GM23338 (cell line): ENCODE measurements at regions not wholly inside any gene's neighbourhood (a gene's known extent, or its start where the extent isn't known, plus 50 kb on each side); places are given as distances from the start of the nearest gene placed in this dataset.

Experiments
- ATAC-seq: fragments of 200-7000 bp; cut with Tn5 transposase; 3 replicates; pipeline ENCODE4 v1.9.1; 2020
- DNase-seq: peaks from one replicate; pipeline ENCODE4 v3.0.0-alpha.2; 2015; ENCODE audit warnings: low spot score
- H2AFZ ChIP-seq: fragments of 200-600 bp; sonication (generic); 2 replicates; pipeline ENCODE4 v1.8.0; 2016; ENCODE audit warnings: antibody characterized with exemption, mild to moderate bottlenecking, moderate library complexity
- H3F3A ChIP-seq: fragments of 200-600 bp; sonication (generic); replicated peaks from 2 replicates; pipeline ENCODE4 v1.8.0; 2017; ENCODE audit warnings: antibody characterized with exemption, mixed run types, low read depth
- H3K27ac ChIP-seq: fragments of 200-600 bp; sonication (generic); 2 replicates; pipeline ENCODE4 v1.6.1; 2016; ENCODE audit warnings: low read depth
- H3K27me3 ChIP-seq: fragments of 200-600 bp; sonication (generic); 2 replicates; pipeline ENCODE4 v1.8.0; 2016; ENCODE audit warnings: mild to moderate bottlenecking, mixed run types, moderate library complexity; ENCODE audit not compliant: insufficient read depth
- H3K36me3 ChIP-seq: fragments of 200-600 bp; sonication (generic); 2 replicates; pipeline ENCODE4 v1.8.0; 2016; ENCODE audit warnings: mild to moderate bottlenecking; ENCODE audit not compliant: insufficient read depth
- H3K4me1 ChIP-seq: fragments of 200-600 bp; sonication (generic); 2 replicates; pipeline ENCODE4 v1.8.0; 2016; ENCODE audit warnings: mild to moderate bottlenecking, moderate library complexity; ENCODE audit not compliant: insufficient read depth
- H3K4me2 ChIP-seq: fragments of 200-600 bp; sonication (generic); 2 replicates; pipeline ENCODE4 v1.7.1; 2017; ENCODE audit warnings: mixed run types
- H3K4me3 ChIP-seq: fragments of 200-600 bp; sonication (generic); 2 replicates; pipeline ENCODE4 v1.6.1; 2016; ENCODE audit warnings: mixed run types
- H3K79me2 ChIP-seq: fragments of 200-600 bp; sonication (generic); replicated peaks from 2 replicates; pipeline ENCODE4 v1.8.0; 2017; ENCODE audit warnings: mild to moderate bottlenecking; ENCODE audit not compliant: insufficient read depth
- H3K9me2 ChIP-seq: fragments of 200-600 bp; sonication (generic); 2 replicates; pipeline ENCODE4 v1.8.0; 2017; ENCODE audit not compliant: insufficient read depth
- H4K20me1 ChIP-seq: fragments of 200-600 bp; sonication (generic); replicated peaks from 2 replicates; pipeline ENCODE4 v1.8.0; 2017; ENCODE audit warnings: mild to moderate bottlenecking; ENCODE audit not compliant: insufficient read depth
- H3K27ac Mint-ChIP-seq: 2 replicates; pipeline ENCODE4 v1.8.0; 2020; ENCODE audit warnings: inconsistent platforms, mild to moderate bottlenecking, moderate library complexity, mixed read lengths
- H3K27me3 Mint-ChIP-seq: 3 replicates; pipeline ENCODE4 v1.8.0; 2022; ENCODE audit warnings: low read depth, mild to moderate bottlenecking, moderate library complexity, mixed read lengths, inconsistent platforms; ENCODE audit not compliant: insufficient read depth, poor library complexity
- H3K36me3 Mint-ChIP-seq: 3 replicates; pipeline ENCODE4 v1.8.0; 2021; ENCODE audit warnings: low read depth, mild to moderate bottlenecking, inconsistent platforms, moderate library complexity, mixed read lengths
- H3K4me1 Mint-ChIP-seq: 3 replicates; pipeline ENCODE4 v1.8.0; 2020; ENCODE audit warnings: mild to moderate bottlenecking, inconsistent platforms, mixed read lengths
- H3K4me3 Mint-ChIP-seq: 3 replicates; pipeline ENCODE4 v1.8.0; 2021; ENCODE audit warnings: moderate library complexity, mild to moderate bottlenecking, inconsistent platforms, mixed read lengths
- H3K9me3 Mint-ChIP-seq: 3 replicates; pipeline ENCODE4 v1.8.0; 2020; ENCODE audit warnings: moderate library complexity, mild to moderate bottlenecking, inconsistent platforms, mixed read lengths
- CREB1 ChIP-seq: fragments of 250-450 bp; sonication (Bioruptor Pico); IDR thresholded peaks from 2 replicates; pipeline ENCODE4 v1.5.0; 2020; ENCODE audit warnings: low read depth, mild to moderate bottlenecking, moderate library complexity
- EZH2 ChIP-seq: fragments of 200-600 bp; sonication (generic); IDR thresholded peaks from one replicate; pipeline ENCODE4 v1.8.0; 2017; ENCODE audit warnings: antibody characterized with exemption, mild to moderate bottlenecking, low read depth; ENCODE audit not compliant: unreplicated experiment
- EZH2phosphoT487 ChIP-seq: fragments of 200-600 bp; sonication (generic); IDR thresholded peaks from one replicate; pipeline ENCODE4 v1.8.1; 2018; ENCODE audit warnings: antibody characterized with exemption; ENCODE audit not compliant: unreplicated experiment
- JUNB ChIP-seq: IDR thresholded peaks from one replicate; pipeline ENCODE4 v1.6.1; 2016; ENCODE audit warnings: antibody characterized with exemption; ENCODE audit not compliant: unreplicated experiment
- NANOG ChIP-seq: IDR thresholded peaks from 2 replicates; pipeline ENCODE4 v1.6.1; 2016; ENCODE audit warnings: antibody characterized with exemption, borderline replicate concordance
- POLR2AphosphoS5 ChIP-seq: IDR thresholded peaks from 2 replicates; pipeline ENCODE4 v1.6.1; 2016; ENCODE audit warnings: antibody characterized with exemption, low read depth
- STAT1 ChIP-seq: IDR thresholded peaks from one replicate; pipeline ENCODE4 v1.6.1; 2016; ENCODE audit warnings: antibody characterized with exemption; ENCODE audit not compliant: unreplicated experiment
- ZNF114 ChIP-seq: fragments of 250-450 bp; sonication (Bioruptor Pico); IDR thresholded peaks from 2 replicates; pipeline ENCODE4 v1.5.0; 2020; ENCODE audit warnings: mild to moderate bottlenecking, moderate library complexity
- TF ChIP-seq, protein P1 (sequence below): IDR thresholded peaks from 2 replicates; pipeline ENCODE4 v1.6.1; 2016; ENCODE audit warnings: antibody characterized with exemption
- TF ChIP-seq, protein P2 (sequence below): fragments of 250-450 bp; sonication (Bioruptor Pico); IDR thresholded peaks from 2 replicates; pipeline ENCODE4 v1.5.0; 2020; ENCODE audit warnings: mild to moderate bottlenecking, moderate library complexity

- Histone ChIP-seq H3K36me3 (no peaks in the 10 kb centered on the region; the same call in 1 of the 2 replicates), H3K4me2 (no peak overlapping the region), H4K20me1 (no peaks in the 10 kb centered on the region), H3F3A (no peaks in the 10 kb centered on the region), H3K27ac (no peak overlapping the region), H3K9me2 (peaks cover 6% of the 10 kb centered on the region; the same call in 1 of the 2 replicates), H3K79me2 (no peaks in the 10 kb centered on the region), H3K4me1 (peaks cover 8% of the 10 kb centered on the region; the same call in 1 of the 2 replicates), H3K27me3 (no peaks in the 10 kb centered on the region), H3K4me3 (no peak overlapping the region), H2AFZ (no peak overlapping the region)
- TF ChIP-seq, protein P1, sequence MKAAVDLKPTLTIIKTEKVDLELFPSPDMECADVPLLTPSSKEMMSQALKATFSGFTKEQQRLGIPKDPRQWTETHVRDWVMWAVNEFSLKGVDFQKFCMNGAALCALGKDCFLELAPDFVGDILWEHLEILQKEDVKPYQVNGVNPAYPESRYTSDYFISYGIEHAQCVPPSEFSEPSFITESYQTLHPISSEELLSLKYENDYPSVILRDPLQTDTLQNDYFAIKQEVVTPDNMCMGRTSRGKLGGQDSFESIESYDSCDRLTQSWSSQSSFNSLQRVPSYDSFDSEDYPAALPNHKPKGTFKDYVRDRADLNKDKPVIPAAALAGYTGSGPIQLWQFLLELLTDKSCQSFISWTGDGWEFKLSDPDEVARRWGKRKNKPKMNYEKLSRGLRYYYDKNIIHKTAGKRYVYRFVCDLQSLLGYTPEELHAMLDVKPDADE: no peak
- Mint-ChIP-seq H3K4me1 (peaks cover 9% of the 10 kb centered on the region; the same call in 2 of the 3 replicates), H3K27me3 (peaks cover 2% of the 10 kb centered on the region), H3K36me3 (no peaks in the 10 kb centered on the region), H3K27ac (no peak overlapping the region), H3K9me3 (no peaks in the 10 kb centered on the region), H3K4me3 (no peak overlapping the region)
- DNase-seq: no peak
- ATAC-seq: no peak
Observed at GRCh38 chr9:107208121-107208520, 75.0 kb upstream of the RAD23B start.

DNA sequence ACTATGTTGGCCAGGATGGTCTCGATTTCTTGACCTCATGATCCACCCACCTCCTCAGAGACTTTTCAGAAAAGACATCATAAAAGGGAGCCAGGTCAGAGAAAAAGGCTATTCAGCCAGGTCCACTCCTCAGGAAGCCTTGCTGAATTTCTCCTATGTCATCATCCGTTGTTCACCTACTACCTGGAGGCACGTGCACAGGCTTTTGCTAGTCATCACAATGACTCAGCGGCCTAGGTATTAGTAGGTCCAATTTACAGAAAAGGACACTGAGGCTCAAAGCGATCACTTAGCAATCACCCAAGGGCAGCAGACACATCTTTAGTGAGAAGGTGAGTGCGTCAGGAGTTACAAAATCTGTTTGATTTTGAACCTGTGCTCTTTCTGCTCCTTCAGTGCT lies 72.3 kb upstream of the RAD23B start:
- Histone ChIP-seq H3K4me3 (no peak overlapping the region), H4K20me1 (no peaks in the 10 kb centered on the region), H3F3A (no peaks in the 10 kb centered on the region), H3K27ac (no peak overlapping the region), H3K9me2 (peaks cover 8% of the 10 kb centered on the region; the same call in 1 of the 2 replicates), H3K36me3 (no peaks in the 10 kb centered on the region), H3K79me2 (no peaks in the 10 kb centered on the region), H3K4me1 (peaks cover 10% of the 10 kb centered on the region; the same call in 1 of the 2 replicates), H2AFZ (peak overlapping the region; percentile 52), H3K4me2 (no peak overlapping the region), H3K27me3 (no peaks in the 10 kb centered on the region)
- H3K36me3 Mint-ChIP-seq: no peaks in the 10 kb centered on the region
- no peak for TF ChIP-seq JUNB
- TF ChIP-seq, protein P2, sequence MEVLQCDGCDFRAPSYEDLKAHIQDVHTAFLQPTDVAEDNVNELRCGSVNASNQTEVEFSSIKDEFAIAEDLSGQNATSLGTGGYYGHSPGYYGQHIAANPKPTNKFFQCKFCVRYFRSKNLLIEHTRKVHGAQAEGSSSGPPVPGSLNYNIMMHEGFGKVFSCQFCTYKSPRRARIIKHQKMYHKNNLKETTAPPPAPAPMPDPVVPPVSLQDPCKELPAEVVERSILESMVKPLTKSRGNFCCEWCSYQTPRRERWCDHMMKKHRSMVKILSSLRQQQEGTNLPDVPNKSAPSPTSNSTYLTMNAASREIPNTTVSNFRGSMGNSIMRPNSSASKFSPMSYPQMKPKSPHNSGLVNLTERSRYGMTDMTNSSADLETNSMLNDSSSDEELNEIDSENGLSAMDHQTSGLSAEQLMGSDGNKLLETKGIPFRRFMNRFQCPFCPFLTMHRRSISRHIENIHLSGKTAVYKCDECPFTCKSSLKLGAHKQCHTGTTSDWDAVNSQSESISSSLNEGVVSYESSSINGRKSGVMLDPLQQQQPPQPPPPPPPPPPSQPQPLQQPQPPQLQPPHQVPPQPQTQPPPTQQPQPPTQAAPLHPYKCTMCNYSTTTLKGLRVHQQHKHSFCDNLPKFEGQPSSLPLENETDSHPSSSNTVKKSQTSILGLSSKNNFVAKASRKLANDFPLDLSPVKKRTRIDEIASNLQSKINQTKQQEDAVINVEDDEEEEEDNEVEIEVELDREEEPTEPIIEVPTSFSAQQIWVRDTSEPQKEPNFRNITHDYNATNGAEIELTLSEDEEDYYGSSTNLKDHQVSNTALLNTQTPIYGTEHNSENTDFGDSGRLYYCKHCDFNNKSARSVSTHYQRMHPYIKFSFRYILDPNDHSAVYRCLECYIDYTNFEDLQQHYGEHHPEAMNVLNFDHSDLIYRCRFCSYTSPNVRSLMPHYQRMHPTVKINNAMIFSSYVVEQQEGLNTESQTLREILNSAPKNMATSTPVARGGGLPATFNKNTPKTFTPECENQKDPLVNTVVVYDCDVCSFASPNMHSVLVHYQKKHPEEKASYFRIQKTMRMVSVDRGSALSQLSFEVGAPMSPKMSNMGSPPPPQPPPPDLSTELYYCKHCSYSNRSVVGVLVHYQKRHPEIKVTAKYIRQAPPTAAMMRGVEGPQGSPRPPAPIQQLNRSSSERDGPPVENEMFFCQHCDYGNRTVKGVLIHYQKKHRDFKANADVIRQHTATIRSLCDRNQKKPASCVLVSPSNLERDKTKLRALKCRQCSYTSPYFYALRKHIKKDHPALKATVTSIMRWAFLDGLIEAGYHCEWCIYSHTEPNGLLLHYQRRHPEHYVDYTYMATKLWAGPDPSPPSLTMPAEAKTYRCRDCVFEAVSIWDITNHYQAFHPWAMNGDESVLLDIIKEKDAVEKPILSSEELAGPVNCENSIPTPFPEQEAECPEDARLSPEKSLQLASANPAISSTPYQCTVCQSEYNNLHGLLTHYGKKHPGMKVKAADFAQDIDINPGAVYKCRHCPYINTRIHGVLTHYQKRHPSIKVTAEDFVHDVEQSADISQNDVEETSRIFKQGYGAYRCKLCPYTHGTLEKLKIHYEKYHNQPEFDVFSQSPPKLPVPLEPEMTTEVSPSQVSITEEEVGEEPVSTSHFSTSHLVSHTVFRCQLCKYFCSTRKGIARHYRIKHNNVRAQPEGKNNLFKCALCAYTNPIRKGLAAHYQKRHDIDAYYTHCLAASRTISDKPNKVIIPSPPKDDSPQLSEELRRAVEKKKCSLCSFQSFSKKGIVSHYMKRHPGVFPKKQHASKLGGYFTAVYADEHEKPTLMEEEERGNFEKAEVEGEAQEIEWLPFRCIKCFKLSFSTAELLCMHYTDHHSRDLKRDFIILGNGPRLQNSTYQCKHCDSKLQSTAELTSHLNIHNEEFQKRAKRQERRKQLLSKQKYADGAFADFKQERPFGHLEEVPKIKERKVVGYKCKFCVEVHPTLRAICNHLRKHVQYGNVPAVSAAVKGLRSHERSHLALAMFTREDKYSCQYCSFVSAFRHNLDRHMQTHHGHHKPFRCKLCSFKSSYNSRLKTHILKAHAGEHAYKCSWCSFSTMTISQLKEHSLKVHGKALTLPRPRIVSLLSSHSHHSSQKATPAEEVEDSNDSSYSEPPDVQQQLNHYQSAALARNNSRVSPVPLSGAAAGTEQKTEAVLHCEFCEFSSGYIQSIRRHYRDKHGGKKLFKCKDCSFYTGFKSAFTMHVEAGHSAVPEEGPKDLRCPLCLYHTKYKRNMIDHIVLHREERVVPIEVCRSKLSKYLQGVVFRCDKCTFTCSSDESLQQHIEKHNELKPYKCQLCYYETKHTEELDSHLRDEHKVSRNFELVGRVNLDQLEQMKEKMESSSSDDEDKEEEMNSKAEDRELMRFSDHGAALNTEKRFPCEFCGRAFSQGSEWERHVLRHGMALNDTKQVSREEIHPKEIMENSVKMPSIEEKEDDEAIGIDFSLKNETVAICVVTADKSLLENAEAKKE (CRISPR knock-in tag): no peak
- TF ChIP-seq EZH2: no peak
- TF ChIP-seq ZNF114 (CRISPR knock-in tag): no peak
- no peak for TF ChIP-seq STAT1
- TF ChIP-seq EZH2phosphoT487: no peak
- TF ChIP-seq NANOG: no peak
- no peak for TF ChIP-seq POLR2AphosphoS5
- TF ChIP-seq, protein P1: no peak
- TF ChIP-seq CREB1 (CRISPR knock-in tag): no peak
- DNase-seq: no peak
- H3K4me1 Mint-ChIP-seq: peaks cover 9% of the 10 kb centered on the region; the same call in 2 of the 3 replicates
- peak overlapping the region; percentile 54; the same call in 1 of the 2 replicates for H3K27ac Mint-ChIP-seq
- H3K9me3 Mint-ChIP-seq: no peaks in the 10 kb centered on the region
- H3K27me3 Mint-ChIP-seq: peaks cover 2% of the 10 kb centered on the region
- no peak for ATAC-seq
- H3K4me3 Mint-ChIP-seq: no peak overlapping the region
